Vagina (tissue), 2 donors: ENCODE measurements at regions not wholly inside any gene's neighbourhood (a gene's known extent, or its start where the extent isn't known, plus 50 kb on each side); places are given as distances from the start of the nearest gene placed in this dataset.

Source experiments
- CTCF ChIP-seq, 3 experiments: fragments of 450-650 bp in 2 of 3; fragments of 200-600 bp in 1 of 3; sonication (generic) in 1 of 3; IDR thresholded peaks; one replicate each; pipeline ENCODE4 v1.5.1; 2017 to 2019; ENCODE audit warnings: antibody characterized with exemption in 3 of 3, mild to moderate bottlenecking in 2 of 3, moderate library complexity in 2 of 3
- POLR2AphosphoS5 ChIP-seq, 2 donors: sonication (generic); formaldehyde crosslinking; IDR thresholded peaks; one replicate each; pipeline ENCODE4 v1.9.0; 2017; ENCODE audit warnings: antibody characterized with exemption in 2 of 2, mild to moderate bottlenecking in 2 of 2, low read depth in 1 of 2; ENCODE audit not compliant: insufficient read depth in 1 of 2

- no peak for TF ChIP-seq CTCF (IDR thresholded peaks at IDR 0.05)
- no peak for TF ChIP-seq POLR2AphosphoS5 (IDR thresholded peaks at IDR 0.05; ENCODE audit: insufficient read depth in 1 of 2, low read depth in 1 of 2)
These were observed 362.4 kb upstream of the SLC7A11 start for GRCh38 chr4:138604556-138604955.
